Keratinocyte (primary cell): ENCODE measurements at regions not wholly inside any gene's neighbourhood (a gene's known extent, or its start where the extent isn't known, plus 50 kb on each side); places are given as distances from the start of the nearest gene placed in this dataset.

Experiments used
- EZH2 ChIP-seq: IDR thresholded peaks from one replicate; pipeline ENCODE4 v1.6.1; 2012; ENCODE audit warnings: inconsistent platforms, mild to moderate bottlenecking, low read length, moderate library complexity
- TF ChIP-seq, protein P1 (sequence below), 3 experiments: IDR thresholded peaks in 1 of 3; conservative IDR thresholded peaks in 1 of 3; optimal IDR thresholded peaks in 1 of 3; 2 replicates in 2 of 3; 3 replicates in 1 of 3; pipeline versions ENCODE3 to v1.5.1; 2011; ENCODE audit warnings: low read length in 3 of 3, mild to moderate bottlenecking in 3 of 3, moderate library complexity in 2 of 3, control low read depth in 1 of 3, inconsistent platforms in 1 of 3; ENCODE audit not compliant: insufficient read depth in 2 of 3; ENCODE audit errors: extremely low read depth in 1 of 3

DNA sequence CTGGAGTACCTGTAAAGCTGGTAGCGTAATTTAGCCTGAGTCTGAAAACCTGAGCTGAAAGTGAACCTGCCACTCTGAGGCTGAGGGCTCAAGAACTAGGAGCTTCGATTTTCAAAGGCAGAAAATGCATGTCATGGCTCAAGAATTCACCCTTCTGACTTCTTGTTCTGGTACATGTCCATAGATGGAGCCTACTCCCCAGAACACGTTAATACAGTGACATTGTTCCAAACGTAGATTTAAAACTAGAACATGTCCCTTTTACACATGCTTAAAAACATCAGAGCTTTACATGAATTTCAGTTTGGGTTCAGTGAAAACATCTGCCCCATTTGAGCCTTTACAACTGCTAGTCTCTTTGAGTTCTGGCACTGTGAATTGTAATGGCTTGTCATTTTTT, 115.5 kb upstream of the WDR1 start:
- TF ChIP-seq, protein P1, sequence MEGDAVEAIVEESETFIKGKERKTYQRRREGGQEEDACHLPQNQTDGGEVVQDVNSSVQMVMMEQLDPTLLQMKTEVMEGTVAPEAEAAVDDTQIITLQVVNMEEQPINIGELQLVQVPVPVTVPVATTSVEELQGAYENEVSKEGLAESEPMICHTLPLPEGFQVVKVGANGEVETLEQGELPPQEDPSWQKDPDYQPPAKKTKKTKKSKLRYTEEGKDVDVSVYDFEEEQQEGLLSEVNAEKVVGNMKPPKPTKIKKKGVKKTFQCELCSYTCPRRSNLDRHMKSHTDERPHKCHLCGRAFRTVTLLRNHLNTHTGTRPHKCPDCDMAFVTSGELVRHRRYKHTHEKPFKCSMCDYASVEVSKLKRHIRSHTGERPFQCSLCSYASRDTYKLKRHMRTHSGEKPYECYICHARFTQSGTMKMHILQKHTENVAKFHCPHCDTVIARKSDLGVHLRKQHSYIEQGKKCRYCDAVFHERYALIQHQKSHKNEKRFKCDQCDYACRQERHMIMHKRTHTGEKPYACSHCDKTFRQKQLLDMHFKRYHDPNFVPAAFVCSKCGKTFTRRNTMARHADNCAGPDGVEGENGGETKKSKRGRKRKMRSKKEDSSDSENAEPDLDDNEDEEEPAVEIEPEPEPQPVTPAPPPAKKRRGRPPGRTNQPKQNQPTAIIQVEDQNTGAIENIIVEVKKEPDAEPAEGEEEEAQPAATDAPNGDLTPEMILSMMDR (optimal IDR thresholded peaks at IDR 0.05 in 1 of 3, IDR thresholded peaks at IDR 0.05 in 1 of 3, conservative IDR thresholded peaks at IDR 0.05 in 1 of 3; ENCODE audit: extremely low read depth in 1 of 3, insufficient read depth in 2 of 3, low read length in 3 of 3) = no peak
- TF ChIP-seq EZH2 = no peak
